GM21526 (cell line): ENCODE measurements at regions not wholly inside any gene's neighbourhood (a gene's known extent, or its start where the extent isn't known, plus 50 kb on each side); places are given as distances from the start of the nearest gene placed in this dataset.

Experiments used
- ATAC-seq: cut with Tn5 transposase; IDR thresholded peaks from one replicate; pipeline ENCODE4 v1.9.1; 2021; ENCODE audit warnings: moderate library complexity; ENCODE audit not compliant: unreplicated experiment, low FRiP score

DNA sequence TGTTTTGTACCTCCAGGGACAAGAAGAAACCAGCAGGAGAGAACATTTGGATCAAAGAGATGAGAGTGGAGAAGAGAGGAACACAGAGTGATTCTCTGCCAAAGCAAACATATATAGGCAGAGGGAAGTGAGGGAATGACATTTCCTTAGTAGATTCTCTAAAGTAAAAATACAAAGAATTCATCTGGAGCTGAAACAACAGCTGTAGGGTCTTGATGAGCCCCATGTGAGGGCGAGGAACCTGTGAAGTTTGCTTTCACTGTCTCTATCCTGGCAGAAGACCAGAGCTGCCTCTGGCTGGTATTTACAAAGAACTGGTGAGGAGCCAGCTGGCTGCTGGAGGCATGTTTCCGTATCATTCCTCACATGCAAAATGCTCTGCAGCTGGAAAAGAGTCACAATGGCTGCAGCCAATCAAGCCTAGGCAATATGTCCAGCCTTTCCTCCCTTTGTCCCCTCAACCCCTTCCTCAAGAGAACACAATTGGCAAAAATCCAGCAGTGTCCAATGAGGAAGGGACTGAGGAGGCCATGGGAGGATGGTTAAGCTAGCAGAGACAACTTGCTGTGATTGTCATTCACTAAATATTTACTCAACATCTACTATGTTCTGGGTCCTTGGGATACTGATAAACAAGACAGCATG is 122.5 kb downstream of the PHLDA1 start:
- ATAC-seq = no peak

GRCh38 chr12:75905922-75906321 is 125.7 kb downstream of the PHLDA1 start:
- no peak for ATAC-seq

DNA sequence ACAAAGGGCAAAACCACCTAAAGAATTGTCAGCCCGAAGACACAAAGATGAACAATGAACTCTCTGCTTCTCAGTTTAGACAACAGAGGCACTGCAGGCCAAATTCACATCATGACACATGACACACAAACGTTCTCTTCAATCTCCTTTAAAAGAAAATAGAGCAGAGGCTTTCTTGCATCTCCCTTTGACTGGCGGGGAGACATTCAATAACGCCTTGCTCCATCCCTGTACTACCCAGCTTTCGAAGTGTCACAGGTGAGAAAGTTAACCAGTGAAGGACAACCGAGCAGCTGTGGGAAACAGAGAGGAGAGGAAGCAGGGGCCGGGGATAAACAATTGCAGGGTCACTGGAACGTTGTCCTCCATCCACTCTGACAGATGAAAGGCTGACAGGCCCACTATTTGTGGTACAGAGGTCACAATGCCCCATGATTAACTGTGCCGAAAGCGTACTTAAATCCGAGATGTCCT is 130.8 kb downstream of the PHLDA1 start:
- no peak for ATAC-seq

- no peak for ATAC-seq
Measured at GRCh38 chr12:75900226-75900625, 131.3 kb downstream of the PHLDA1 start.

GRCh38 chr12:75894965-75895754 is 136.4 kb downstream of the PHLDA1 start:
- ATAC-seq = no peak

- ATAC-seq = no peak
Measured at GRCh38 chr12:75893765-75894164, 137.8 kb downstream of the PHLDA1 start.

GRCh38 chr12:75892731-75893408 is 138.7 kb downstream of the PHLDA1 start:
- ATAC-seq = no peak

DNA sequence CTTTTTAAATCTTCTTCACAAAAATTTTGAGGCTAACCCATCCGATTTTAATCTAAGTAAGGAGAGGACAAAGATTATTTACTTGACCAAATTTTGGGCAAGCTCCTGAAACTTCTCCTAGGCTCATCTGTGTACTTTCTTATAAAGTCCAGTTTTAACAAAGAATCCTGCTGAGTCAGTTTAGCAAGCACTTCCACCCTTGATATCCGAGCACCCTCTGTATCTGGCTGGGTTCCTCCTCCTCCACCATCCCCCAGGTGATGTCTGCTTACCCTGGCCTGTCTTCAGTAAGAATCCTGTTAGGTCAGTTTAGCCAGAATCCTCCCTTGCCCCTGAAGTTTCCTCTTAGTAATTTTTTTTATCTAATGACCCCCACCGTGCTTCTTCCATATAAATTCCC is 140.5 kb downstream of the PHLDA1 start:
- ATAC-seq = no peak

DNA sequence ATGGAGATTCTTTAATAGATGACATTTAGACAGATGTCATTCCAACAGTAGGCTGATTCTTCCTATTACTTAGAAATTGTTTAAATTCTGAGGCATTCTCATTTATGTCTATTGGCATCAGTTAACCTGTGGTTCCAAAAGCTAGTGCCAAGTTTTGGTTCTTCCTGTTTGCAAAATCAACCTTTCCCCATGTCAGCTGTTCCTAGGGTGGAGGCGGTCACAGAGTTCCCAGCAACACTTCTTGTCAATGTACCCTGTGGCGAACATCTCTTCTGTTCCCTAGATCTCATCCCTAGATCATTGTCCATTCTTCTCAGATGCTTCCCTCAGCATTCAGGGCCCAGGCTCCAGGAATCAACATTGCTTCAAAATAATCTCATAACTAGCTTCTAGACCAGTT is 140.9 kb downstream of the PHLDA1 start:
- ATAC-seq = no peak

GRCh38 chr12:75890141-75890540 is 141.4 kb downstream of the PHLDA1 start:
- no peak for ATAC-seq

GRCh38 chr12:75888874-75889613 is 142.5 kb downstream of the PHLDA1 start:
- no peak for ATAC-seq

GRCh38 chr12:75888399-75888798 is 143.2 kb downstream of the PHLDA1 start:
- no peak for ATAC-seq

DNA sequence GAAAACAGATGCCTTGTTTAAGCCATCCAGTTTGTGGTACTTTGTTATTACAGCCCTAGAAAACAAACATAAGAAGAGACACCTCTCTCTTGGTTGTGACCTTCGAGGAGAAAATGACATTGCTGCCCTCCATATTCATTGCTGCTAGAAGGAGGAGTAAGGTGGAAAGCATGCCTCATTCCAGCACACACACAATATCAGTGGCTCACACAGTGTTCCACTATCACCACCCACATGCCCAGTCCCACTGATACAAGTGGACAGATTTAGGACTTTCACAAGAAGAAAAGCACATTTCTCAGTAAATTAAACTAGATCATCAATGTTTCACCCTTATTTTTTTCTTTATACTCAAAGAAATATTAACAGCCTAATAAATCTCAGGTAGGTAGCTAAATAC is 143.6 kb downstream of the PHLDA1 start:
- no peak for ATAC-seq

GRCh38 chr12:75884465-75884985 is 147.1 kb downstream of the PHLDA1 start:
- no peak for ATAC-seq

- no peak for ATAC-seq
Measured at GRCh38 chr12:75883241-75883640, 148.3 kb downstream of the PHLDA1 start.

DNA sequence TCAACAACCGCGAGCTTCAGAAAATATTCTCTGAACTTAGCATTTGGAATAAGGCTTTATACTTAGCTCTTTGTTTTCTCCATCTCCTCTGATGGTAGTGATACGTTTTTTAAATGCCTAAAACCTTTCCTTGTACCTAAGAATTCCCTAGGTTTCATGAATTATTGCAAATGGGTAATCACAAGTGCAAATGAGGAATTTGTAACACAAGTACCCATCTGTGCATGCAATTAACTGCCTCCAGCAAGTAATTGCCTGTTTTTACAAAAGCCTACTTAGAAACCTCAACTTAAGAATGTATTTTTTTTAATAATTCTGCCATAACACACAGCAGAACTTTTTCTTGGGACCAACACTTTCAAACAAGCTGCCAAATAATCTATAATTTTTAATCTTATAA is 149.2 kb downstream of the PHLDA1 start:
- no peak for ATAC-seq

- ATAC-seq = no peak
Measured at GRCh38 chr12:75881920-75882319, 149.7 kb downstream of the PHLDA1 start.

DNA sequence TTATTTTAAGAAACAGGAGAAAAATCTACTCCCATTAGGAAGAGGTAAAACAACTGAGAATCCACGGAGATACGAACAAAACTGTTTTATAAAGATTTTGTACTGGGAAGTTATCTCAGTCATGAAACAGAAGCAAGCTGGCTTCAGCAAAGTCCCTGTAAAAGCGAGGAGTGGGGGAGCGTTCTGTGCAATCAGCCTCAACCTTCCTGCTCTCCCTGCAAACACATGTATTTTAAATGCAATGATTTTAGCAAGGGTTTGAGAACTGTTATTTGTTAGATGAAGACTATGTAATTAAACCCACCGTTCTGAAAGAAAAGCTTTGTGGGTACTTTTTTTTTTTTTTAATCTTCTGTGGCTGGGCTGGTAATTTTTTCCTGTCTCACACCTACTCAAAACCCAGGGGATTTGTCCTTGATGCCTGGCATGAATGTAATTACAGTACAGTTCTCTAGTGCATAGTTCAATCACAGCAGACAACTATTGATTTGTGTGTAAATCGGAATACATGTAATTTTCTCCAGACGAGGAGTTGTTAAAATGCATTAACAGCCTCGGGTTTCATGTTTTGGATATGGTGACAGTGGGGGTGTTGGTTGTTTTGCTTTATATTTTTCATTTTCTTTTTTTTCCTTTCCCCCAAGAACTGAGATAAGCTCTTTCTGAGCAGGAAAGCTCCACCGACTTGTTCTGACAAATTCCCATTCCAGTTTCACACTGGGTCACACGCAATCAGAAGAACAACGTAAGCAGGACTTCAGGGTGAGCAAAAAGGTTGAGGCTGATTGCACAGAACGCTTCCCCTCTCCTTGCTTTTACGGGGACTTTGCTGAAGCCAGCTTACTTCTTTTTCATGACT is 153.6 kb downstream of the PHLDA1 start:
- ATAC-seq = no peak

DNA sequence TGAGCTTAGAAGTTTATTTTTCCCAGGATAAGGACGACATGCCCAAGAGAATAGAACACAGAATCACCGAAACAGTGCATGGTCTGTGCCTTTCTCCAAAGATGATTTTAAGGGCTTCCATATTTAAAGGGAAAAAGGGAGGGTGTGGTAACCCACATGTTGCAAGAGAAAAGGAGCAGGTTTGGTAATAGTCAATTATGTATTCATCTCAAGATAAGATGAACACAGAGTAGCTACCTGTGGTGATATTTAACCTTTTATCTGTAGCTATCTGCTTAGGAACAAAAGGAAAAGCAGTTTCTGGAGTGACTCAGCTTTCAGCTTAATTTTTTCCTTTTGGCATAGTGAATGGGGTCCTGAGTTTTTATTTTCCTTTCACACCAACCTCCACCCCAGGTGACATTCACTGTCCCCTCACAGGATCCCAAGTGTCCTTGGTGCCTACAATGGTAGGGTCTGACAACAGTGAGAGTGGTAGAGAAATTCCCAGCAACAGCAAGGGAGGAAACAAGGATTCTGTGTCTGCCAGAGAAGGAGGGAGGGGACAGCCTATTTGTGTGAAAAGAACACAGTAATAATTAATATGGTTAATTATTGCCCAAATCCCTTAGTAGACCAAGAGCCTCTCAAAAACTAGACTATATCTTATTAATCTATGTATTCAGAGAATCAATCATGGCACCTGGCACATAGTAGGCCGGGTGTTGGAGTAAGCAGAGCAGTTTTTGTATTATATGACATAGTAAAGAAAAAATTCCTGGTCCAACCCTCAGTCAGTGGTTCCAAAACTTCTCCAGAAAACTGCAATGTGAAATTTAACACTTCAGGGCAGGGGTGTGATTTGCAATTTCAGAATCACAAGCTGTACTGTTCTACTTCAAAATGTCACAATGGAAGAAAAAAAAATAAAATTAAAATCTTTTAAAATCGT is 154.5 kb downstream of the PHLDA1 start:
- ATAC-seq = no peak
